ENCODE measurements at regions not wholly inside any gene's neighbourhood (a gene's known extent, or its start where the extent isn't known, plus 50 kb on each side); places are given as distances from the start of the nearest gene placed in this dataset.

DNA sequence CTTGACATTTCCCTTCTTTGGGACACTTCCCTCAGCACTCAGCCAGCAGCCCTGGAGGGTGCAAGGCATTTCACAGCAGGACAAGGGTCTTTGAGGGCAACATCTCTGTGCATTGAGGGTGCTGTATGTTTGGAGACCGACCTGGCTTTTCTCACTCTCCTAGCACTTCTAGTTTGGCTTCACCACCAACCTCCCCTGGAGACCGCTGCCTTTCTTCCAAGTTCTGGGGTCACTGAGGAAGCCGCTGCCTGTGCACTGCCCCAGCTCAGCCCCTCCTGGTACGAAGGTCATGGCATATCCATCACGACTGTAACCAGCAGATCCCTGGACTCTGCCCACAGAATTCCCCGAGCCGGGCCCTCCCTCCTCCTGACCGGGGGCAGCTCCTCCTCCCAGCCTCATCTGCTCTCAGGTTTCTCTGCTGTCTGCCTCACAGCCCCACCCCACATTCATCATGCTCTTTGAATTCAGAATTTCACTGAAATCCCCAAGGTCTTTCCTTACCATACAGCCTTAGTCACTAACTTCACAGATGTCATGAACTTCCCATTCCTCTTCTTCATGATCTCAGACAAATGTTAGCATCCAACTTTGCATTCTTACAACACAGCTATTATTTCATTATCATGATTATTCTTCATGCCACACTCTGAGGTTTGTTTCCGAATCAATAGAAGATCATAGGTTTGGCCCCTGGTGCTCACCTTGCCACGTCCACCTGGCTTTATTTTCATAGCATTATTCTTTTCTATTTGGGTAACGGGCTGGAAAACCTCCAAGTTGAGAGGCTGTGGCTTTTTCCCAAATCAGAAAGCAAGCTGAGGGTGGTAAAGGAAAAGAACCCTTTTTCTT, 113.0 kb upstream of the COPS8 start:
- no peak for ATAC-seq
- intact Hi-C loops (cut with micrococcal nuclease): no loop called here
- in situ Hi-C loops (cut with MboI): no loop called here
- Histone ChIP-seq H4K20me1 (replicated peaks; ENCODE audit: control insufficient read depth, insufficient read depth, low read length) (no peaks in the 10 kb centered on the region), H3K4me1 (replicated peaks in 1 of 2; ENCODE audit: control insufficient read depth in 2 of 2, insufficient read depth in 2 of 2, low read length in 2 of 2) (no peaks in the 10 kb centered on the region), H3K27ac (ENCODE audit: extremely low read depth, low read depth, low read length) (no peak overlapping the region), H3K9ac (ENCODE audit: insufficient read depth in 1 of 2, low read depth in 2 of 2, low read length in 2 of 2) (no peak overlapping the region), H3K9me3 (replicated peaks; ENCODE audit: control insufficient read depth, insufficient read depth, low read depth, low read length) (no peaks in the 10 kb centered on the region), H3K36me3 (ENCODE audit: control insufficient read depth, insufficient read depth, low read length) (no peaks in the 10 kb centered on the region), H3K4me3 (no peak overlapping the region), H2AFZ (ENCODE audit: low read depth, low read length) (no peak overlapping the region), H3K4me2 (ENCODE audit: insufficient read depth, low read length) (no peak overlapping the region), H3K79me2 (ENCODE audit: control insufficient read depth, insufficient read depth, low read length) (no peaks in the 10 kb centered on the region), H3K9me1 (ENCODE audit: control insufficient read depth, insufficient read depth, low read length) (no peaks in the 10 kb centered on the region), H3K27me3 (ENCODE audit: control insufficient read depth in 2 of 2, insufficient read depth in 2 of 2, low read length in 2 of 2) (peaks cover 0 to 24% of the 10 kb centered on the region in 2 experiments; a peak in 2 of 5 replicates)
- ChIA-PET CTCF (ENCODE audit: low intra/inter-chr PET ratio) (no interaction called here), POLR2A (interaction anchor here (0.7 to 1.1 kb wide), 2 partner anchors 17 to 729 kb away, joined by 3 read pairs; no protein-coding TSS in a partner anchor)
- DNase-seq (ENCODE audit: extremely low read depth in 1 of 4, low spot score in 3 of 4): no peak
- WGBS (ENCODE audit: insufficient coverage, low coverage, missing lambda C conversion rate): 2% methylated on average over 7 of the region's 11 CpGs
- BruUV-seq (replicated peaks): no TSS peak
- FAIRE-seq: no peak
- TF ChIP-seq ZNF707 (CRISPR knock-in tag; conservative IDR thresholded peaks at IDR 0.05): no peak
- TF ChIP-seq ZNF717 (CRISPR knock-in tag; IDR thresholded peaks at IDR 0.05): no peak
- TF ChIP-seq HDAC2 (IDR thresholded peaks at IDR 0.05): no peak
- no peak for TF ChIP-seq NR2F6 (CRISPR knock-in tag; IDR thresholded peaks at IDR 0.05)
- TF ChIP-seq NR1H2 (CRISPR knock-in tag; IDR thresholded peaks at IDR 0.05): no peak
- TF ChIP-seq, protein P1, sequence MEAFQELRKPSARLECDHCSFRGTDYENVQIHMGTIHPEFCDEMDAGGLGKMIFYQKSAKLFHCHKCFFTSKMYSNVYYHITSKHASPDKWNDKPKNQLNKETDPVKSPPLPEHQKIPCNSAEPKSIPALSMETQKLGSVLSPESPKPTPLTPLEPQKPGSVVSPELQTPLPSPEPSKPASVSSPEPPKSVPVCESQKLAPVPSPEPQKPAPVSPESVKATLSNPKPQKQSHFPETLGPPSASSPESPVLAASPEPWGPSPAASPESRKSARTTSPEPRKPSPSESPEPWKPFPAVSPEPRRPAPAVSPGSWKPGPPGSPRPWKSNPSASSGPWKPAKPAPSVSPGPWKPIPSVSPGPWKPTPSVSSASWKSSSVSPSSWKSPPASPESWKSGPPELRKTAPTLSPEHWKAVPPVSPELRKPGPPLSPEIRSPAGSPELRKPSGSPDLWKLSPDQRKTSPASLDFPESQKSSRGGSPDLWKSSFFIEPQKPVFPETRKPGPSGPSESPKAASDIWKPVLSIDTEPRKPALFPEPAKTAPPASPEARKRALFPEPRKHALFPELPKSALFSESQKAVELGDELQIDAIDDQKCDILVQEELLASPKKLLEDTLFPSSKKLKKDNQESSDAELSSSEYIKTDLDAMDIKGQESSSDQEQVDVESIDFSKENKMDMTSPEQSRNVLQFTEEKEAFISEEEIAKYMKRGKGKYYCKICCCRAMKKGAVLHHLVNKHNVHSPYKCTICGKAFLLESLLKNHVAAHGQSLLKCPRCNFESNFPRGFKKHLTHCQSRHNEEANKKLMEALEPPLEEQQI (IDR thresholded peaks at IDR 0.05): no peak
- no peak for TF ChIP-seq PPARD (CRISPR knock-in tag; IDR thresholded peaks at IDR 0.05)
- TF ChIP-seq, protein P2, sequence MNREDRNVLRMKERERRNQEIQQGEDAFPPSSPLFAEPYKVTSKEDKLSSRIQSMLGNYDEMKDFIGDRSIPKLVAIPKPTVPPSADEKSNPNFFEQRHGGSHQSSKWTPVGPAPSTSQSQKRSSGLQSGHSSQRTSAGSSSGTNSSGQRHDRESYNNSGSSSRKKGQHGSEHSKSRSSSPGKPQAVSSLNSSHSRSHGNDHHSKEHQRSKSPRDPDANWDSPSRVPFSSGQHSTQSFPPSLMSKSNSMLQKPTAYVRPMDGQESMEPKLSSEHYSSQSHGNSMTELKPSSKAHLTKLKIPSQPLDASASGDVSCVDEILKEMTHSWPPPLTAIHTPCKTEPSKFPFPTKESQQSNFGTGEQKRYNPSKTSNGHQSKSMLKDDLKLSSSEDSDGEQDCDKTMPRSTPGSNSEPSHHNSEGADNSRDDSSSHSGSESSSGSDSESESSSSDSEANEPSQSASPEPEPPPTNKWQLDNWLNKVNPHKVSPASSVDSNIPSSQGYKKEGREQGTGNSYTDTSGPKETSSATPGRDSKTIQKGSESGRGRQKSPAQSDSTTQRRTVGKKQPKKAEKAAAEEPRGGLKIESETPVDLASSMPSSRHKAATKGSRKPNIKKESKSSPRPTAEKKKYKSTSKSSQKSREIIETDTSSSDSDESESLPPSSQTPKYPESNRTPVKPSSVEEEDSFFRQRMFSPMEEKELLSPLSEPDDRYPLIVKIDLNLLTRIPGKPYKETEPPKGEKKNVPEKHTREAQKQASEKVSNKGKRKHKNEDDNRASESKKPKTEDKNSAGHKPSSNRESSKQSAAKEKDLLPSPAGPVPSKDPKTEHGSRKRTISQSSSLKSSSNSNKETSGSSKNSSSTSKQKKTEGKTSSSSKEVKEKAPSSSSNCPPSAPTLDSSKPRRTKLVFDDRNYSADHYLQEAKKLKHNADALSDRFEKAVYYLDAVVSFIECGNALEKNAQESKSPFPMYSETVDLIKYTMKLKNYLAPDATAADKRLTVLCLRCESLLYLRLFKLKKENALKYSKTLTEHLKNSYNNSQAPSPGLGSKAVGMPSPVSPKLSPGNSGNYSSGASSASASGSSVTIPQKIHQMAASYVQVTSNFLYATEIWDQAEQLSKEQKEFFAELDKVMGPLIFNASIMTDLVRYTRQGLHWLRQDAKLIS (CRISPR knock-in tag; IDR thresholded peaks at IDR 0.05): no peak
- no peak for TF ChIP-seq TRIM28 (IDR thresholded peaks at IDR 0.05)
- TF ChIP-seq DACH1 (IDR thresholded peaks at IDR 0.05; ENCODE audit: partially characterized antibody): no peak
- no peak for TF ChIP-seq SMARCB1 (IDR thresholded peaks at IDR 0.05; ENCODE audit: insufficient read length, low read depth)
- no peak for TF ChIP-seq ZNF174 (CRISPR knock-in tag; IDR thresholded peaks at IDR 0.05)
- no peak for TF ChIP-seq GTF2E2 (tag; IDR thresholded peaks at IDR 0.05)
- no peak for TF ChIP-seq ETV6 (IDR thresholded peaks at IDR 0.05; ENCODE audit: borderline replicate concordance in 1 of 2, low read depth in 2 of 2, low read length in 1 of 2)
- TF ChIP-seq ETV6 (CRISPR knock-in tag; IDR thresholded peaks at IDR 0.05; ENCODE audit: borderline replicate concordance): no peak
- TF ChIP-seq, protein P3, sequence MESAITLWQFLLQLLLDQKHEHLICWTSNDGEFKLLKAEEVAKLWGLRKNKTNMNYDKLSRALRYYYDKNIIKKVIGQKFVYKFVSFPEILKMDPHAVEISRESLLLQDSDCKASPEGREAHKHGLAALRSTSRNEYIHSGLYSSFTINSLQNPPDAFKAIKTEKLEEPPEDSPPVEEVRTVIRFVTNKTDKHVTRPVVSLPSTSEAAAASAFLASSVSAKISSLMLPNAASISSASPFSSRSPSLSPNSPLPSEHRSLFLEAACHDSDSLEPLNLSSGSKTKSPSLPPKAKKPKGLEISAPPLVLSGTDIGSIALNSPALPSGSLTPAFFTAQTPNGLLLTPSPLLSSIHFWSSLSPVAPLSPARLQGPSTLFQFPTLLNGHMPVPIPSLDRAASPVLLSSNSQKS (CRISPR knock-in tag; IDR thresholded peaks at IDR 0.05): no peak

Measured in K562 (cell line).